Neural cell (in vitro differentiated cells): ENCODE measurements at regions not wholly inside any gene's neighbourhood (a gene's known extent, or its start where the extent isn't known, plus 50 kb on each side); places are given as distances from the start of the nearest gene placed in this dataset.

Source experiments
- EP300 ChIP-seq: fragments of 450-650 bp; conservative IDR thresholded peaks from 2 replicates; pipeline ENCODE4 v1.6.1; 2014; ENCODE audit warnings: antibody characterized with exemption, mild to moderate bottlenecking, moderate library complexity; ENCODE audit not compliant: poor library complexity, severe bottlenecking
- EZH2 ChIP-seq: fragments of 200-600, 300-800 bp; shearing (Covaris generic), sonication (generic); IDR thresholded peaks from 2 replicates; pipeline ENCODE4 v1.6.1; 2014; ENCODE audit warnings: antibody characterized with exemption, low read length, borderline replicate concordance, mild to moderate bottlenecking; ENCODE audit not compliant: insufficient read depth, poor library complexity, severe bottlenecking
- MXI1 ChIP-seq: fragments of 450-650 bp; conservative IDR thresholded peaks from 2 replicates; pipeline ENCODE4 v1.6.1; 2014; ENCODE audit warnings: antibody characterized with exemption, mild to moderate bottlenecking; ENCODE audit not compliant: poor library complexity, severe bottlenecking
- POLR2AphosphoS5 ChIP-seq: IDR thresholded peaks from 2 replicates; pipeline ENCODE4 v1.6.1; 2012
- RAD21 ChIP-seq: fragments of 450-650 bp; conservative IDR thresholded peaks from 2 replicates; pipeline ENCODE4 v1.6.1; 2014; ENCODE audit warnings: antibody characterized with exemption, mild to moderate bottlenecking, moderate library complexity
- SMC3 ChIP-seq: fragments of 450-650 bp; conservative IDR thresholded peaks from 2 replicates; pipeline ENCODE4 v1.6.1; 2014; ENCODE audit warnings: antibody characterized with exemption, mild to moderate bottlenecking, moderate library complexity; ENCODE audit not compliant: poor library complexity
- TAF1 ChIP-seq: IDR thresholded peaks from 2 replicates; pipeline ENCODE4 v1.6.1; 2012; ENCODE audit warnings: low read depth
- TF ChIP-seq, protein P1 (sequence below): fragments of 450-650 bp; IDR thresholded peaks from 2 replicates; pipeline ENCODE4 v1.5.1; 2014; ENCODE audit warnings: antibody characterized with exemption, mild to moderate bottlenecking, moderate library complexity; ENCODE audit not compliant: poor library complexity, severe bottlenecking
- TF ChIP-seq, protein P2 (sequence below): IDR thresholded peaks from 2 replicates; pipeline ENCODE4 v1.6.1; 2012; ENCODE audit warnings: borderline replicate concordance

DNA sequence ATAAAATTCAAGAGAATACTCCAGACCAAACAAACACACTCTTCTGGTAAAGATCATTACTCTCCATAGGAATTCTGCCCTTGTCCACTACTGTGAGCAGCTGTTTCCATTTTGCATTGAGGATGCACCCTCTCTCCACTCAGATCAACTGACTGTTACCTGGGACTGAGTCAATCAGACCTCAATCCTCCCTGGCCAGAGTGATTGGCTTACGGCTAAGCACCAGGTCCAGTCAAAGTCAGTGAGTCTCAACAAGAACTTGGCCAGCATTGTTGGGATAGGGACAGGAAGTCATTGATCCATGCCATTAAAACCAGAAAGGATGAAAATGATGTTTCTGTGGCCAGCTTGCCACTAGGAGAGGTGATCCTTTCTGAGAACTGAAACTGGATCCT lies 79.7 kb downstream of the WNT5A start:
- TF ChIP-seq, protein P1, sequence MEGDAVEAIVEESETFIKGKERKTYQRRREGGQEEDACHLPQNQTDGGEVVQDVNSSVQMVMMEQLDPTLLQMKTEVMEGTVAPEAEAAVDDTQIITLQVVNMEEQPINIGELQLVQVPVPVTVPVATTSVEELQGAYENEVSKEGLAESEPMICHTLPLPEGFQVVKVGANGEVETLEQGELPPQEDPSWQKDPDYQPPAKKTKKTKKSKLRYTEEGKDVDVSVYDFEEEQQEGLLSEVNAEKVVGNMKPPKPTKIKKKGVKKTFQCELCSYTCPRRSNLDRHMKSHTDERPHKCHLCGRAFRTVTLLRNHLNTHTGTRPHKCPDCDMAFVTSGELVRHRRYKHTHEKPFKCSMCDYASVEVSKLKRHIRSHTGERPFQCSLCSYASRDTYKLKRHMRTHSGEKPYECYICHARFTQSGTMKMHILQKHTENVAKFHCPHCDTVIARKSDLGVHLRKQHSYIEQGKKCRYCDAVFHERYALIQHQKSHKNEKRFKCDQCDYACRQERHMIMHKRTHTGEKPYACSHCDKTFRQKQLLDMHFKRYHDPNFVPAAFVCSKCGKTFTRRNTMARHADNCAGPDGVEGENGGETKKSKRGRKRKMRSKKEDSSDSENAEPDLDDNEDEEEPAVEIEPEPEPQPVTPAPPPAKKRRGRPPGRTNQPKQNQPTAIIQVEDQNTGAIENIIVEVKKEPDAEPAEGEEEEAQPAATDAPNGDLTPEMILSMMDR = no peak
- no peak for TF ChIP-seq EP300
- TF ChIP-seq EZH2 = no peak
- TF ChIP-seq, protein P2, sequence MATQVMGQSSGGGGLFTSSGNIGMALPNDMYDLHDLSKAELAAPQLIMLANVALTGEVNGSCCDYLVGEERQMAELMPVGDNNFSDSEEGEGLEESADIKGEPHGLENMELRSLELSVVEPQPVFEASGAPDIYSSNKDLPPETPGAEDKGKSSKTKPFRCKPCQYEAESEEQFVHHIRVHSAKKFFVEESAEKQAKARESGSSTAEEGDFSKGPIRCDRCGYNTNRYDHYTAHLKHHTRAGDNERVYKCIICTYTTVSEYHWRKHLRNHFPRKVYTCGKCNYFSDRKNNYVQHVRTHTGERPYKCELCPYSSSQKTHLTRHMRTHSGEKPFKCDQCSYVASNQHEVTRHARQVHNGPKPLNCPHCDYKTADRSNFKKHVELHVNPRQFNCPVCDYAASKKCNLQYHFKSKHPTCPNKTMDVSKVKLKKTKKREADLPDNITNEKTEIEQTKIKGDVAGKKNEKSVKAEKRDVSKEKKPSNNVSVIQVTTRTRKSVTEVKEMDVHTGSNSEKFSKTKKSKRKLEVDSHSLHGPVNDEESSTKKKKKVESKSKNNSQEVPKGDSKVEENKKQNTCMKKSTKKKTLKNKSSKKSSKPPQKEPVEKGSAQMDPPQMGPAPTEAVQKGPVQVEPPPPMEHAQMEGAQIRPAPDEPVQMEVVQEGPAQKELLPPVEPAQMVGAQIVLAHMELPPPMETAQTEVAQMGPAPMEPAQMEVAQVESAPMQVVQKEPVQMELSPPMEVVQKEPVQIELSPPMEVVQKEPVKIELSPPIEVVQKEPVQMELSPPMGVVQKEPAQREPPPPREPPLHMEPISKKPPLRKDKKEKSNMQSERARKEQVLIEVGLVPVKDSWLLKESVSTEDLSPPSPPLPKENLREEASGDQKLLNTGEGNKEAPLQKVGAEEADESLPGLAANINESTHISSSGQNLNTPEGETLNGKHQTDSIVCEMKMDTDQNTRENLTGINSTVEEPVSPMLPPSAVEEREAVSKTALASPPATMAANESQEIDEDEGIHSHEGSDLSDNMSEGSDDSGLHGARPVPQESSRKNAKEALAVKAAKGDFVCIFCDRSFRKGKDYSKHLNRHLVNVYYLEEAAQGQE = no peak
- no peak for TF ChIP-seq TAF1
- TF ChIP-seq SMC3 = no peak
- TF ChIP-seq POLR2AphosphoS5 = no peak
- no peak for TF ChIP-seq RAD21
- TF ChIP-seq MXI1 = no peak
